GM19397 (cell line): ENCODE measurements at regions not wholly inside any gene's neighbourhood (a gene's known extent, or its start where the extent isn't known, plus 50 kb on each side); places are given as distances from the start of the nearest gene placed in this dataset.
"Not testable (repeated sequence)": the region's sequence is repeated elsewhere in the genome, so short reads cannot be mapped to it uniquely, and the experiment has no call there.

Experiments
- ATAC-seq: cut with Tn5 transposase; IDR thresholded peaks from one replicate; pipeline ENCODE4 v1.9.1; 2021; ENCODE audit warnings: mild to moderate bottlenecking, moderate library complexity; ENCODE audit not compliant: unreplicated experiment

DNA sequence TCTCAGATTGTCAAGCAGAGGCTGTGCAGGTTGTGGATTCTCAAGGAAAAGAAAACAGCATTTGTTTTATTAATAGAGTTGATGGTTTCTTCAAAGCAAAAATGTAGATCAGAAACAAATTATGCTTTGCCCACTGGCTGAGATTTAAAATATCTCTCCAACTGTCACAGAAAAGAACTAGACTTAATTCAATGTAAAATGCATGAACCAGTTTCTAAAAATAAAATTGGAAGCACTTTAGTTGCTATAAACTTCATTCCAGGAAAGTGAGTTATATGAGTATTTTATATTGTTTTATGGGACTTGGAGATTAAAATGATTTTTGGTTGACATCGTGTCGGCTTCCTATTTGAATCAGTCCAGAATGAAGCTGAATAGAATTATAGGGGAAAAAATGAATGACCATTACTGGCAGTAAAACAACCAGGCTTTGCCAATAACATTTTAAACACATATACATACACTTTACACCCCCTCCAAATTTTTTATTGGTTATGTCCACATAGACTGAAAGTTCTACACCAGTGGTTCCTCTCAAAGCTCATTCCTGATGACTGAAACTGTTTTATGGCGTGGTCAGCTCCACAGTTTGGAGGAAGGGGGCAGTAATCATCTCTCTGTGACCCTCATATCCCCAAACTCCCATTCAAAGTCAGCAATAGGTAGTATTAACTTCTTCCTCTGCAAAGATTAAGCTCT, 55.5 kb upstream of the DAAM1 start:
- ATAC-seq: no peak

GRCh38 chr14:59133709-59134108, 54.8 kb upstream of the DAAM1 start:
- no peak for ATAC-seq

GRCh38 chr14:59134307-59134706, 54.2 kb upstream of the DAAM1 start:
- no peak for ATAC-seq

- ATAC-seq: no peak
Observed at GRCh38 chr14:59137256-59137655, 51.2 kb upstream of the DAAM1 start.

DNA sequence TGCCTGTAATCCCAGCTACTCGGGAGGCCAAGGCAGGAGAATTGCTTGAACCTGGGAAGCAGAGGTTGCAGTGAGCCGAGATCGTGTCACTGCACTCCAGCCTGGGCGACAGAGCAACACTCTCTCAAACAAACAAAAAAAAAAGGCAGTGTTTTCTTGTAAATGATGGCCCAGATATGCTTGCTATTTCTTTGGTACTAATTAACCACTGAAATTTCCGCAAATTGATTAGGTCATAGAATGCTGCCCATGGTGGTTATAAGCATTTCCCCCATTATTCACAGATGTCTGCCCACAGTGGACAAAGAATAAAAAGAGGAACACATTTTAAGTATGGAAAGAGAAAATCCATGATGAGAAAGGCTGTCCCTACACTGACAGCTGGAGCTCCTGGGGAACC, 49.9 kb upstream of the DAAM1 start:
- not testable (repeated sequence) for ATAC-seq
